ENCODE measurements at regions not wholly inside any gene's neighbourhood (a gene's known extent, or its start where the extent isn't known, plus 50 kb on each side); places are given as distances from the start of the nearest gene placed in this dataset.

DNA sequence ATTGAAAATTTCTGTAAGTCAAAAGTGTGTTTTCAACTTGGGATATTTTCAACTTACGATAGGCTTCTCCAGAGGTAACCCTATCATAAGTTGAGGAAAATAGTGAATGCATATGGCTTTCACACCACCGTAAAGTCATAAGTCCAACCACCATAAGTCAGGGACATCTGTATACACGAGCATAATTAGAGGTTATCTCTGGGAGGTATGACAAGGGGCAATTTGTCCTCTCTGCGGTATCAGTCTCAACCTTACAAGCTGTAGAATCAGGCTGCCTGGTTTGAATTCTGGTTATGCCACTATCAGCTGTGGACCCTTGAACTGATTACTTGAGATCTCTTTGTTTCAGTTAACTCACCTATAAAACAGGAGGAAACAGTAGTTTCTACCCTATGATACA is 202.9 kb upstream of the JARID2 start:
- TF ChIP-seq CTCF (IDR thresholded peaks at IDR 0.05), result no peak
- no peak for TF ChIP-seq POLR2AphosphoS5 (IDR thresholded peaks at IDR 0.05)
